DMS 273 (cell line): ENCODE measurements at regions not wholly inside any gene's neighbourhood (a gene's known extent, or its start where the extent isn't known, plus 50 kb on each side); places are given as distances from the start of the nearest gene placed in this dataset.

Experiments used
- DNase-seq: peaks from one replicate; lab custom pipeline; 2025; ENCODE audit not compliant: unreplicated experiment; lab: John Stamatoyannopoulos, UW

DNA sequence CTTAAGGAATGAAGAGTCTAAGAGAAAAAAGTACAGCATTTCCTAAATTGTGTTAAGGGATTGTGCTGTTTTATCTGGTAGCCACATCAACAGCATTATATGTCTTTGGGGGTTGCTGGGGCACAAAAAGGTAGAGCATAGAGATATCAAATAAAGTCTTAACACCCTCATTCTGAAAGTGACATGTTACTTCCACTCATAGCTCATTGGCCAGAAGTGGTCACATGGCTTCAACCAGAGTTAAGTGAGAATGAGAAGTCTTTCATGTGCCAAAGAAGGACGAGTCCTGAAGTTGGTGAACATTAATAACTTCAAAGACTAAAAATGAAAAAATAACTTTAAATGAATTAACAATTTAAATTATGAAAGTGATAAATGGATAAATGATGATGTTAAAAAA lies 175.7 kb upstream of the ZEB2 start:
- no peak for DNase-seq

DNA sequence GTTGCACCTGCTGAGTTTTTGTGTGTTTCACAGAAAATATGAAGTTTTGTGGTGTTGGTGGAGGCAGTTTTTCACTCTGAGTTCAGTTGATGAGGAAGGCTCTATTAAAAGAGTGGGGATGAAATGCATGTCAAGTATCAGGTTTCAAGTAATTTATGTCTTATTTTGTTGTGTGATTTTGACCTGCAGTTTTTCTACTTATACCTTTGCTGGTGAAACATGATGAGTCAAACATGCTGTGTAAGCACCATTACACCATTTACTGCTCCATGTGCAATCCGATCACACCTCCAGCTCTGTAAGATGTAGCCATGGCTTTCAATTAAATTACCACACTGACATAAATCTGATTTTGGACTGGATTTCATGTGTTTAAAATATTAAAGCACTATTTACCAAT lies 174.5 kb upstream of the ZEB2 start:
- DNase-seq = no peak

DNA sequence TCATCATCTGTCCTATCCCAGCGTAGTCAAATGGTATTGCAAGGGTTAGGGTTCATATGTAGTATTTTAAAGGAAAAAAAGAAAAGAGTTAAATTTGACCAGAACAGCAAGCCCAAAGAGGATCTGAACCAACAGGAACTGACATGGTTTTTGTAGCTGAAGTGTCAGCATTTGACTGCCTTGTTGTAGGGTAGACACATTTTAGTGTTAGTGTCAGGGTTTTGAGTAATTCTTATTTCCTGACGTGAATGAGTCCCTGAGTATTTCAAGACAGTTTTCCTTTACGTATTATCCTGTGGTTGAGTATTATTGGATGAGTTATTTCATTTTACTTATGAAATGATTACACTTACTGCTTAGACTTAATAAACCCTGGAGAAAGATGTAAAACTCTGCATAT lies 173.3 kb upstream of the ZEB2 start:
- DNase-seq = no peak

DNA sequence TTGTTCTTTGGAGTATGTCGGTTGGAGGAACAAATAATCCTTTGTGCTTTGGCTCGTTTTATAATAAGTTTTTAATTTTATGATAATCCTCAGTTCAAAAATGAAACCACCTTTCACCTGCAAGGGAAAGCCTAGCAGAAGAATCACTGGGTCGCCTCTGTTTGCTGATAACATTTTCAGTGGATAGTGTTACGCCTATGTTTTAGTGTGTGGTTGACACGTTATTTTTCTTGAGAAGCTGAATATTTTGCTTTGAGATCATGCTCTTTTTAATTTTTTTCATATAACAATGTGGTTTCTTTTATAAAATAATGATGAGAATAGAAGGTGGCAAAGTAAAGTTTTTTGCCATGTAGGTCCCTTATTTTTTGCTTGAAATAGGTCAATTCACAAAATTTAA lies 172.7 kb upstream of the ZEB2 start:
- DNase-seq = no peak

DNA sequence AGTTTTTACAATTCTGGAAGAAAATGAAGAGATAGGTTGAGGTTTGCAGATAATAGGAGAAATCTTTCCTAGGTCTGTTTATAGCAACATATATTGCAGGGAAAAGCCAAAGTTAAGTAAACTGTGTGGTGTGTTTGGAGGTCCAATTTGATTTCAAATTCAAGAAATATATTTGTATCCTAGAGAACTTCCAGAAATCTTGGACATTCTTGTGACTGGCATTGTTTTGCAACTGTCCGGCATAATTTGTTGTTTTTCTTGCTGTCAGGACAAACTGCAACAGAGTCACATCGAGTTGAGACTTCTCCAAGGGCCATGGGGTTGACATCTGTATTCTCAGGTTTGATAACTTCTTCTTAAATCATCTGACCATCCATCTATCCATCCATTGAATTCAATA lies 170.9 kb upstream of the ZEB2 start:
- no peak for DNase-seq

DNA sequence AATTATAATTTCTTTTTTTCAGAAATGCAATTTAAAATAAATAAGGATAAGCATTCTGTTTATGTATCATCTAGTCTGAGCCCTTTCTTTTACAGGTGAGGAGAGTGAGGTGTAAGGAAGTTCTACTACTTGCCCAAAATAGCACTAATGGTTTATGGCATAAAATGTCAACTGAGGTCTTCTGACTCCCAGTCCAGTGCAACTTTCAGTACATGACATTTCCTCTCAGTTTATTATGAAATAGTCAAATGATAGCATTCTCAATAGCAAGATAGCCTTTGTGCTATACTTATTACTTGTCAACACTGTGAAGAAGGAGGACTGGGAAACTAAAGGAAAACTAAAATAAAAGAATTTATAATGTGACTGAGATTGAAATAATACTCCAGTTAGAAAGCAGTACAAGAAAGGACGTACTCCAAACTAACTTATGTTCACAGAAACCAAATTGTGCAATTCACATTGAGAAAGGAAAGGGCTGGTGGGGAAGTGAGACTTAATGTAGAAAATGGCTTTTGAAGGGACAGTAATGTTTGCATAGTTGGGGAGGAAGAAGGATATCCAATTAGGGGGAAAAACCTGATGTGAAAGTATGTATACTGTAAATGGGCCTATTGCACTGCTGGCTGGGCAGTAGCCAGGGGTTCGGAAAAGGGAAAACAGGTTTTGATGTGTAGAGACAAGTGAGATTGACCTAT lies 166.7 kb upstream of the ZEB2 start:
- no peak for DNase-seq

DNA sequence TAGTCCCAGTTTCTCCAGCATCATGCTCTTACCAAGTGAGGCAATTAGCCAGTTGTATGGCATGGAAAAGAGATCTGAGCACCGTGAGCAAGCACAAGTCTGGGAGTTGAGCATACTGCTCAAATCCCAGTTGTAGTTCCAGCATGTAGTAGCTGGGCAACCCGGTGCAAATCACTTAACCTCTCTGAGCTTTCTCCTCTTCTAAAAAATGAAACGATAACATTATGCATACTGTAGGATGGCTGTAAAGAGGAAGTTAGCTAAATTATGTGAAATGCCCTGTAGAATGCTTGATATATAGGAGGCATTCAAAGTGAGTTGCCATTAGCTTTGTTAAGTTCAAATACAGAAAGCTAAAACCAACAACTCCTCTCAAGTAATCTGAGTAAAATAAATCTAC lies 164.0 kb upstream of the ZEB2 start:
- no peak for DNase-seq

DNA sequence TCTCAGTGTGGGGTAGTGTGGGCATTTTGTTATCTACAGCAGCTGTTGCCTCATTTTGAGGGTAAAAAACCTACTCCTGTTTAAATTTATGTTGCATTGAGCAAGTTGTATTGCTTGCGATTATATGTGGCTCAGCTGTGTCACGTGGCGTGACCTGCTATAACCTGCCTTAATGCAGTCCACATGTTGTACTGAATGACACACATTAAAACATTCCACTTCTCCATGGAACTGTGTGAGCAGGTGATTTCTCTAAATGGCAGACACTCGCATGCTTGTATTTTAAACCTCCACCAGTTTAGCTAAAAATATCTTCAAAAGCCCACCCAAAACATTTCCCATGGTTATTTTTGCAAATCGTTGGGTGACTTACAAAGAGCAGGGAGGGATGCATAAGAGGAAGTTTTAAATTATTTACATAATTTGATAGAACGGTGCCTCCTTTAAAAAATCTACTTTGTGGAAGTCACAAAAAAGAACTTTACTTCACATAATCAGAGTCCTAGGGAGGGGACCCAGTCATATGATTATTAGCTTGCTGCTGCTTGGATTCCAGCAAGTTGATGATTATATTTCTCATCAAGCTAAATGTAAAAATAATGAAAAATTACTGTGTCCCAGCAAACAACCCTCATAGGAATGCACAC lies 163.3 kb upstream of the ZEB2 start:
- no peak for DNase-seq

DNA sequence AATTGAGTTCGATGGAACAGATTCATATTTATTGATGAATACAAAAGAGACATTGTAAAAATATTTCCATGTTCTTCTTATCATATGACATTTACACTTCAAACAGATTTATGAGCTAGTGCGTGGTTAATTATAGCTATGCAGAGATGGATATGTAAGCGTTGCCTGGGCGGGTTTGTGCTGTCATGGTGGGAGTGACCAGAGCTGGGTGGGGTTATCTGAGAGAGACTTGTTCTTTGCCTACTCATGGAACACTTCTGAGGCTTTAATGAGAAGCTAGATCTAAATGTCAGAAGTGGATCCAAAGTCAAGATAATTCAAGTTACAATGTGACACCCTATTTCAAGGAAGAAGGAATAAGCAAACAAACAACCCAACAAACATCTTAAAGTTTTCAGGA lies 162.3 kb upstream of the ZEB2 start:
- no peak for DNase-seq

DNA sequence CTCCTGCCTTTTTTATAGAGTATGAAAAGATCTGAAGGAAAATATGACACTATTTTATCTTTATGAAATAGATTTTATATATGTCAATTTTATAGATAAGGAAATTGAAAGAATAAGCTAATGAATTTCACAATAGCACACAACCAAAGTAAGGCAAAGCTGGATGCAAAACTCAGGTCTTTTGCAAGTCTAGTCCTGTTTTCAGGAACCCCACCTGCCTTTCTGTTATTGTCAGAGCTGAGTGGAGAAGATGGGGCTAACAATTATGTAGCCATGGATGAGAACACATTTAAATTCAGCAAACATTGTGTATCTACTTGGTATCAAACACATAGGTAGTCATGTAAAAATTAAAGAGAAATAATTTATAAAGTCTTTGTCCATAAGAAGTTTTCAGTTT lies 161.5 kb upstream of the ZEB2 start:
- DNase-seq = no peak

DNA sequence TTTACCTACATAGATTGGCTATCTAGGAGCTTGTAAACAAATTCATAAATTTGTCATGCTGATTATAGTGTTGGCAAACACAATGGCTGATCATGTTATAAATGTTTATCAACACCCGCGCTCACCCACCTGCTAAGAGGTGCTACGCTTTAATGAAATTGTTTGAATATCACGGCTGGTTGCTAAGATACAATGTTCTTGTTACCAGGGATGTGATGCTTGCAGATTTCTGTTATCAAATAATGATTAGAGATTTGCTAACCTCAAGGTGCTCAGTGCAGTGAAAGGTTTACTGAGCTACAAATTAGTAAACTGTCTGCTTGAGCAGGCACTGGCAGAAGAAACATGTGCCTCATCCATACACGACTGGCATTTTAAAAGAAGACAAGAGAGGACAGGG lies 160.0 kb upstream of the ZEB2 start:
- DNase-seq = no peak

DNA sequence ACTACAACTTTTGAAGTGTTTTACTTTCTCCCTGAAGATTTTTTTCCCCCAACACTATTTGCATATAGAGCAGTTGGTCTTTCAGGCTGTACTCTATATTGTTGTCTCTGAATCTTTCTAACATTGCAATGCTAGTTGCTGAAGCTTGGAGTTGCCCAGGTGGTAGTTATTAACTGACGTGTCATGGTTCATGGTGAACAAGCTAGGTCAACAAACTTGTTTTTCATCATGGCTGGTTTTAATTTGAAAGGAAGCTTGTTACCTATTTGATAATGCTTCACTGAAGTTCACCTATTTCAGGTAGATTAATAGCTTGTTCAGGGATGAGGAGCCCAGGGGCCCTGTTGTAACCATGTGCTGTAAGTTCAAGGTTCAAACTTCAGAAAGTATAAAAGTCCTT lies 158.8 kb upstream of the ZEB2 start:
- no peak for DNase-seq

DNA sequence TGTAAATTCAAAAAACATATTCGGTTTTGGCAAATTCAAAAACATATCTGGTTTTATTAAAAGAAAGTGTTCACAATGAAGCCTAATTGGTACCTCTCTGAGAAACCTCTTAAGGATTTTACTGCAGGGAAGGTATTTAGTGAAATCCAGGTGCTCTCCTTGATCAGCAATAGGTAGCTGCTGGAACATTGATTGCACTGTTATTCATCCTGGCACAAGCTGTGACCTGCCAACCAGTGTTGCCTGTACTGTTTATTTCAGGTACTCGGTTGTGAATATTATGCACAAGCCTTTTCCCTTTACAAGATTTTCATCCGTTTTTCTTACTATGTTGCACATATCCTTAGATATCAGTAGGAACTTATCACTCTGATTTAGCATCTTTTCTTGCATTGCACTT lies 155.8 kb upstream of the ZEB2 start:
- no peak for DNase-seq

DNA sequence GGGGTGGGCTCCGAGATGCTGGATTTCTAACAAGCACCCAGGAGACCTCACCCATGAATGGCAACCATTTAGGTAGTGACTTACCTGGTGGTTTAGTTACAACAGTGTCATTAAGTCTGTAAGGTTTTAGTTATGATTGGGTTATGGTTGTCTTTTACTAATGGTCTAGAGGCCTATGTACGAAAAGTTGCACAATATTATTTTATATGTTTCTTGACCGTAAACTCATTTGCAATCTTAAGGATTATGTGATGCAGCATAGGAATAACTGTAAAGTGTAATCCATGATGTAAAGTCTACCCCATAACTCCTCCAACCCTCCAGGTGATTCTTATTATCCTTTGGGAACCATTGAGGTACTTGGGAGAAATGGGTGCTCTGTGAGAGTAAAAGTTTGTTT lies 155.4 kb upstream of the ZEB2 start:
- DNase-seq = no peak

DNA sequence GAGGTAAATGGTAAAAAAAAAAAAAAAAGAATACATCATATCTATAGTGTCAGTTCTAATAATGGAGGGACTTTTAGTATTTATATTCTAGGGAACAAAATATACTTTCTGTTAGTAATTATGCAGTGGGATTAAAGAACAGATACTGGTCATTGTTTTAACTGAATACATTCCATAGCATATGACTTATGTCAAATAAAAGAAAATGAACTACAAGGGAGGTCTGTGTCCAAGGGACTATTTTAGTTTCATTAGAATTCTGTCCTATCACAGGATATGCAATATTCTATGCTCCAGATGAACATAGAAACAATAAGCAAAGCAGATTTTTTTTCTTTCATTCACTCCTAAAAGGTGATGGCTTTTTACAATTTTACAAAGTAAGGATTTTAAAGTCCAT lies 154.2 kb upstream of the ZEB2 start:
- no peak for DNase-seq

DNA sequence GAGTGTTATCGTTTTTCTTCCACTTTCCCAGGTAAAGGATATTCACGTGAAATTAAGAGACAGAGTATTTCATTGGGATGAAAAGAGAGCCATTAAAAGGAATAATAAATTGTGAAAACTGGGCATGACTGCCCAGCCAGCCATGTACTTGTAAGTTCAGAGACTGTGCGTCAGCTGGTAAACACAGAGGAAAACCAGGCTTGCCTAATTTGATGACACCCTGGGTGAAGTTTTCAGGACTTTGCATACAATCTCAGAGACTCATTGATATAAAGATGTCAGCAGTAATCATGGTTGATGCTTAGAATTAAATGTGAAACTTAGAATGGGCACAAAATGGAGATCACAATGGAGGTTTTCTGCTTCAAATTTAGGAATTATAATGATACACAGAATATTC lies 153.5 kb upstream of the ZEB2 start:
- no peak for DNase-seq

DNA sequence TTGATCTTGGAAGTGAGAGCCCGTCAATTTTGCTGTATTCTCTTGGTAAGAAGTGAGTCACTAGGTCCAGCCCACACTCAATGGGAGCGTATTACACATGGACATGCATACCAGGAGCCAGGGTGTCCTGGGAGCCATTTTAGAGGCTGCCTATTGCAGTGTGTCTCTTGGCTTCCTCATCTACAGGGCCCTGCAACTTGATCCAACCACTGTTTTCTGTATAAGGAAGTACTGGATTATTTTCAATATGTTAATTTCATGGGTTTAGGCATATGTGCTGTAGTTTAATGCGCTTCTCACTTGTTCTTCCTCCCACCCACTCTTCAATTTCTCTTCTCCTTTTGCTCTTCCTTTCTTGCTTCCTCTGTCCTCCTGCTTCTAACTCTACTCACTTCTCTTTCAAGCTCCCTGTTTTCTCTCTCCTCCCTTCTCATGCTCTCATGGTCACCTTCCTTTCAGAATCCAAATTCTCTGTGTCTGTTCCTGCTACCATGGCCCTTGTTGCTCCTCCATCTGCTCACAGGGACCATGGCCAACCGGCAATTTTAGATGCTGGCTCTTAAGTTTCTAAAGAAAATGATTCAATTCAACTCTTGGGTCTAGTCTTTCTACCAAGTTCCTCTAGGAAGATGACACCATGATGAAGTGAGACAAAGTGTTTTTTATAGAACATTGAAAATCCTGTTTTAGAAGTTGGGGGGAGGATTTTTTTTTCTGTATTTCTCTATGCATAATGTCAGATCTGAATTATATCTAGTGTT lies 152.0 kb upstream of the ZEB2 start:
- DNase-seq = peak; percentile 65

DNA sequence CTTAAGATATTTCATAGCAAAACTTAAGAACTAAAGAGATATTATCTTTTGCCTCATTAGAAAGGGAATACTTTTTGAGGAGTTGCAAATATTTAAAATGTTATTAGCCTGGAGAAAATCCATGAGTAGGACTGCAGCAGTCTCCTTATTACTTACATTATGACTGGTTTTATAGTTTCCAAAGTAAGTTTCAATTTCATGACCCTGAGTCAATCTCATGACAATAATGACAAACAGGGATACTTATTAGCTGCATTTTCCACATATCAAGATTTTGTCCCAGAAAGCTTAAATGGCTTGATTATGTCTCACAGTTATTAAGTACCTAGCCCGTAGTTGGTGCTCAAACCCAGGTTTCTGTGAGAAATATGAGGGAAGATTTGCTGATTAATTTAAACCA lies 150.8 kb upstream of the ZEB2 start:
- DNase-seq = no peak

DNA sequence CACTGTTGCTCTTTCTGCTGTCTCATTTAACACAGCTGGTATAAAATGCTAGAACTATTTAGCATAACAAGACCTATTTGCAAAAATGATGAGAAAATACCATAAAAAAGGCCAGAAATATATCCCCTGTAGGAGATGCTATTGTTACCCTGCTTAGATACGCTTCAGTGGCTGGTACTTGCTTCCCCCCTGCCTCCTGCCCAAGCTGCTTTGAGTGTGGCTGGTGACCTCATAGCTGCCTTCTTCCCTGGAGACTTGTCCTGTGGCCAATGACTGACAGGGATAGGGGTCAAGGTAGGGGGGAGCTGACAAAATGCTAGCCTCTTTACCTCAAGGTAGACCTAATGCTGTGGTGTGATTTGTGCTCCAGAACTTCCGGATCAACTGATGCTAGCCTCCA lies 150.2 kb upstream of the ZEB2 start:
- no peak for DNase-seq

DNA sequence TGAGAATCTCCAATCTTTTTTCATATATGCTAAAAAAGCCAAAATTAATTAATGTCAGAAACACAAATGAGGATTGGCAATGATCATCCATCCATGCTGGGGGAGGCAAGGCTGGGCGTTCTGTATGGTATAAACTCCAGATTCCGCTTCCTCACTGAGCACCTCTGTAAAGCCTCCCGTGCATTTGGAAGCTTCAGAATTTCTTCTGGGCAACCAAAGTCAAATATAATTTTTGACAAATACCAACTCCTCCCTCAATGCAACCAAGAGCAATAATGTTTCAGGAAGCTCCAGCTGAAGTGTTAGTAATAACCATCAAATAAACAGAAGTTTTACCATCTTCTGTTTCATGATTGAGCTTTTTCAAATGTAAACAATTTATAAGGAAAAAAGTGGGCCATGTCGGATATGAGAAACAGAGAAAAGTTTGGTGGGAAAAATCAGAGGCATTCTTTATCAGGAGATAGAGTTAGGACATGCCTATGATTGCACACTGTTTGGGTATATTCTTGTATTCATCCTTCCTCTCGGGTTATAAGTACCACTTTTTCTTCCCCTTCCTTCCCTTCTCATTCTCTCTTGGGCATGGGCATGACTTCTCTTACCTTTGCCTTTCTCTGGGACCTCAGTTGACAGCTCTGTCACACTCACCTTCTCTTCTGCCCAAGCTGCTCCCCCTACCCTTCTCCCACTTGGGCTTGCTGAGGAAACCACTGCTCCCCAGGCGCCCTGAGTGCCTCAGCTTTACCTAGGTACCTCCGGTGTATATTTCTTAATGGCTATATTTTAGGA lies 149.5 kb upstream of the ZEB2 start:
- no peak for DNase-seq

DNA sequence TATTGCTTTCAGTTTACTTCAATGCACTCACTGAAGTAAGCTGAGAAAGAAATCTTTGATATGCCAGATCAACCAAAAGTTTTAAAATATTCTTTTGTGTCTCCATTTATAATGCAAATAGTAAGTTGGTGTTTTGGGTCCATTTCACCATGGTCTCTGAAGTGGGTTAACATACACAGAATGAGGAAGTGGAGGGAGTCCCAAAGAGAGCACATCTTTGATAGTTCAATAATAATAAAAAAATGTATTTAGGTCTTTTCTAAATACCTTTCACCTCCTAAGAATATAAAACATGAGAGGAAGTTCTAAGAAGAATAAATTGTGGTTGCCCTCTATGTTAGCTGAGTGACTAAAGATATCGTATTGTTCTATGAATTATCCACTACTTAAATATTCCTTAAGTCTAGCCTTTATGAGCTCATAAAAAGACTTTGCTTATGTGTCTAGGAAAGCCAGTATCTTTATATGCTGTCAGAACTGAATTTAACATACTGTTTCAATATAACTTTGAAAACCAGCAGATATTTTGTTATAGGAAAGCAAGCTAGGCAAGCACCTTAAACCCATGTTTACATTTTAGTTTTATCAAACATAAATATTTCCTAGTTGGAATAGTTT lies 148.7 kb upstream of the ZEB2 start:
- no peak for DNase-seq
